ENCODE measurements at regions not wholly inside any gene's neighbourhood (a gene's known extent, or its start where the extent isn't known, plus 50 kb on each side); places are given as distances from the start of the nearest gene placed in this dataset.

- no peak for TF ChIP-seq POLR2A (IDR thresholded peaks at IDR 0.05)
- no peak for TF ChIP-seq CTCF (IDR thresholded peaks at IDR 0.05)
Measured at GRCh38 chr2:122157158-122157557, 401.7 kb downstream of the TSN start.

Data from body of pancreas (tissue), 4 donors.